OCI-LY3 (cell line): ENCODE measurements at regions not wholly inside any gene's neighbourhood (a gene's known extent, or its start where the extent isn't known, plus 50 kb on each side); places are given as distances from the start of the nearest gene placed in this dataset.

Experiments used
- H2AFZ ChIP-seq: fragments of 200-600, 300-600 bp; shearing (Covaris generic); 2 replicates; pipeline ENCODE4 v1.6.0; 2014; ENCODE audit warnings: antibody characterized with exemption, low read depth, low read length
- H3K27ac ChIP-seq: fragments of 200-600, 300-600 bp; sonication (generic); 2 replicates; pipeline ENCODE4 v1.5.1; 2014; ENCODE audit warnings: mild to moderate bottlenecking, low read length, moderate library complexity, mixed read lengths
- H3K27me3 ChIP-seq: fragments of 200-600, 300-600 bp; sonication (generic); 2 replicates; pipeline ENCODE4 v1.6.1; 2014; ENCODE audit warnings: low read depth, low read length, mixed read lengths
- H3K36me3 ChIP-seq: fragments of 200-600, 300-600 bp; sonication (generic); replicated peaks from 2 replicates; pipeline ENCODE3; 2014; ENCODE audit warnings: low read depth, low read length, mixed read lengths
- H3K4me1 ChIP-seq: fragments of 300-600, 200-600 bp; sonication (generic); 2 replicates; pipeline ENCODE4 v1.6.1; 2014; ENCODE audit warnings: low read length, mixed read lengths
- H3K4me2 ChIP-seq: fragments of 200-600, 300-600 bp; sonication (generic); 2 replicates; pipeline ENCODE4 v1.6.1; 2014; ENCODE audit warnings: low read length, mixed read lengths
- H3K4me3 ChIP-seq: fragments of 300-600, 200-600 bp; sonication (generic); 2 replicates; pipeline ENCODE4 v1.5.1; 2014; ENCODE audit warnings: antibody characterized with exemption, mild to moderate bottlenecking, low read length, moderate library complexity
- H3K79me2 ChIP-seq: fragments of 300-600, 200-600 bp; shearing (Covaris generic); 2 replicates; pipeline ENCODE4 v1.6.1; 2014; ENCODE audit warnings: mild to moderate bottlenecking, low read length, mixed read lengths
- H3K9ac ChIP-seq: fragments of 300-600, 200-600 bp; shearing (Covaris generic); 2 replicates; pipeline ENCODE4 v1.6.0; 2014; ENCODE audit warnings: mild to moderate bottlenecking, low read length, moderate library complexity
- H3K9me3 ChIP-seq: fragments of 200-600, 300-600 bp; shearing (Covaris generic); 2 replicates; pipeline ENCODE4 v1.6.1; 2014; ENCODE audit warnings: low read length, mixed read lengths; ENCODE audit not compliant: insufficient read depth
- H4K20me1 ChIP-seq: fragments of 200-600, 300-600 bp; sonication (generic); 2 replicates; pipeline ENCODE4 v1.6.1; 2016; ENCODE audit warnings: low read length, mixed read lengths; ENCODE audit not compliant: insufficient read depth
- EZH2phosphoT487 ChIP-seq: fragments of 200-600 bp; shearing (Covaris generic); IDR thresholded peaks from 2 replicates; pipeline ENCODE4 v1.6.1; 2018; ENCODE audit warnings: antibody characterized with exemption, mixed run types, low read depth
- TF ChIP-seq, protein P1 (sequence below): fragments of 200-600, 300-600 bp; sonication (generic); IDR thresholded peaks from 2 replicates; pipeline ENCODE4 v1.5.1; 2014; ENCODE audit warnings: antibody characterized with exemption, low read length, low read depth

GRCh38 chr3:71872256-71872655 is 87.3 kb upstream of the PROK2 start:
- peaks cover 19% of the 10 kb centered on the region for H4K20me1 ChIP-seq
- no peak overlapping the region for H3K4me2 ChIP-seq
- H3K9ac ChIP-seq = no peak overlapping the region
- peaks cover 89% of the 10 kb centered on the region for H3K27me3 ChIP-seq
- H3K27ac ChIP-seq = no peak overlapping the region
- H2AFZ ChIP-seq = no peak overlapping the region
- peaks cover 7% of the 10 kb centered on the region for H3K4me1 ChIP-seq
- H3K36me3 ChIP-seq = no peaks in the 10 kb centered on the region
- H3K4me3 ChIP-seq = no peak overlapping the region
- no peaks in the 10 kb centered on the region for H3K9me3 ChIP-seq
- H3K79me2 ChIP-seq = no peaks in the 10 kb centered on the region
- TF ChIP-seq EZH2phosphoT487 = no peak

DNA sequence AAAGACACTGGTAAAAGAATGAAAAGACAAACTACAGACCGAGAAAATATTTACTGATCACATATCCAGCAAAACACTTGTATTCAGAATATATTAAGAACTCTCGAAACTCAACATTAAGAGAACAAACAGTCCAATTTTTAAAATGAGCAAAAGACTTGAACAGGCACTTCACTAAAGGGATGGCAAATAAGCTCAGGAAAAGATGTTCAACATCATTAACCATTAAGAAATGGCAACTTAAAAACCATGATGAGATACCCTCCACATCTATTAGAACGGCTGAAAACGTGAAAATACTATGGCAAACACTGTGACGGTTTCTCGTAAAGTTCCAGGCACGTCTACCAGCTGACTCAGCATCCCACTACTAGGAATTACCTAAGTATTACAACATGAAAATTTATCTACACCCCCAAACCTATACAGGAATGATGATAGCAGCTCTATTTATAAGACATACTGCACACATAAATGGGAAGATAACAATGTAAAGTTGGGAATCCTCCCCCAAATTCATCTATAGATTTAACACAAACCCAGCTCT is 86.1 kb upstream of the PROK2 start:
- no peak overlapping the region for H3K9ac ChIP-seq
- H4K20me1 ChIP-seq = peaks cover 13% of the 10 kb centered on the region
- H3K27ac ChIP-seq = no peak overlapping the region
- H3K79me2 ChIP-seq = no peaks in the 10 kb centered on the region
- peaks cover 86% of the 10 kb centered on the region for H3K27me3 ChIP-seq
- H3K4me3 ChIP-seq = no peak overlapping the region
- H3K36me3 ChIP-seq = no peaks in the 10 kb centered on the region
- H2AFZ ChIP-seq = no peak overlapping the region
- no peak overlapping the region for H3K4me2 ChIP-seq
- TF ChIP-seq EZH2phosphoT487 = no peak
- TF ChIP-seq, protein P1, sequence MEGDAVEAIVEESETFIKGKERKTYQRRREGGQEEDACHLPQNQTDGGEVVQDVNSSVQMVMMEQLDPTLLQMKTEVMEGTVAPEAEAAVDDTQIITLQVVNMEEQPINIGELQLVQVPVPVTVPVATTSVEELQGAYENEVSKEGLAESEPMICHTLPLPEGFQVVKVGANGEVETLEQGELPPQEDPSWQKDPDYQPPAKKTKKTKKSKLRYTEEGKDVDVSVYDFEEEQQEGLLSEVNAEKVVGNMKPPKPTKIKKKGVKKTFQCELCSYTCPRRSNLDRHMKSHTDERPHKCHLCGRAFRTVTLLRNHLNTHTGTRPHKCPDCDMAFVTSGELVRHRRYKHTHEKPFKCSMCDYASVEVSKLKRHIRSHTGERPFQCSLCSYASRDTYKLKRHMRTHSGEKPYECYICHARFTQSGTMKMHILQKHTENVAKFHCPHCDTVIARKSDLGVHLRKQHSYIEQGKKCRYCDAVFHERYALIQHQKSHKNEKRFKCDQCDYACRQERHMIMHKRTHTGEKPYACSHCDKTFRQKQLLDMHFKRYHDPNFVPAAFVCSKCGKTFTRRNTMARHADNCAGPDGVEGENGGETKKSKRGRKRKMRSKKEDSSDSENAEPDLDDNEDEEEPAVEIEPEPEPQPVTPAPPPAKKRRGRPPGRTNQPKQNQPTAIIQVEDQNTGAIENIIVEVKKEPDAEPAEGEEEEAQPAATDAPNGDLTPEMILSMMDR = no peak
- H3K4me1 ChIP-seq = peaks cover 7% of the 10 kb centered on the region
- H3K9me3 ChIP-seq = no peaks in the 10 kb centered on the region

DNA sequence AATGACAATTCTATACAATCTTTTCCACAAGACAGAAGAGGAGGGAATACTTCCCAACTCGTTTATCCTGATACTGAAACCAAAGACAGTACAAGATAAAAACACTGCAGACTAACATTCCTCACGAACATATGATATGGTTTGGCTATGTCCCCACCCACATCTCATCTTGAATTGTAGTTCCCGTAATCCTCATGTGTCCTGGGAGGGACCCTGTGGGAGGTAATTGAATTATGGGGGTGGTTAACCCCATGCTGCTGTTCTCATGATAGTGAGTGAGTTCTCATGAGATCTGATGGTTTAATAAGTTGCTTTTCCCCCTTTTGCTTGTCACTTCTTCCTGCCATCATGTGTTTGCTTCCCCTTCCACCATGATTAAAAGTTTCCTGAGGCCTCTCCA is 83.9 kb upstream of the PROK2 start:
- Histone ChIP-seq H3K9me3 (no peaks in the 10 kb centered on the region), H4K20me1 (no peaks in the 10 kb centered on the region), H3K4me3 (no peak overlapping the region), H3K27ac (no peak overlapping the region), H3K79me2 (no peaks in the 10 kb centered on the region), H3K36me3 (no peaks in the 10 kb centered on the region), H3K4me1 (no peaks in the 10 kb centered on the region), H3K27me3 (peaks cover 91% of the 10 kb centered on the region), H3K9ac (no peak overlapping the region), H3K4me2 (no peak overlapping the region), H2AFZ (no peak overlapping the region)
- TF ChIP-seq, protein P1 = no peak
- no peak for TF ChIP-seq EZH2phosphoT487

DNA sequence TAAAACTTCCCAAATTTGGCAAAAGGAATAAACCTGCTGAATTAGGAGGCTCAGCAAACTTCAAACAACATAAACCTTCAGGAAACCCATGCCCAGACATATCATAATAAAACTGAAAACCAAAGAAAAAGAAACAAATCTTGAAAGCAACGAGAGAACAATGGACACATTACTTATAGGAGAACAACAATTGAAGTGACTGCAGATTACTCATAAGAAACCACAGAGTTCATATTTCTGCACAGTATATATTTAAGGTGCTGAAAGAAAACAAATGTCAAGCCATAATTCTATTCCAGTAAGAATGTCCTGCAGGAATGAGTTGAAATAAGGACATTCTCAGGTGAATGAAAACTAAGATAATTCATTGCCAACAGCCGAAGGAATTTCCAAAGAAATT is 80.8 kb upstream of the PROK2 start:
- no peak overlapping the region for H2AFZ ChIP-seq
- H3K9ac ChIP-seq = no peak overlapping the region
- no peak overlapping the region for H3K27ac ChIP-seq
- H3K36me3 ChIP-seq = no peaks in the 10 kb centered on the region
- H4K20me1 ChIP-seq = no peaks in the 10 kb centered on the region
- H3K4me2 ChIP-seq = no peak overlapping the region
- TF ChIP-seq EZH2phosphoT487 = no peak
- TF ChIP-seq, protein P1 = no peak
- H3K27me3 ChIP-seq = peaks cover 94% of the 10 kb centered on the region
- H3K79me2 ChIP-seq = no peaks in the 10 kb centered on the region
- no peaks in the 10 kb centered on the region for H3K4me1 ChIP-seq
- no peaks in the 10 kb centered on the region for H3K9me3 ChIP-seq
- no peak overlapping the region for H3K4me3 ChIP-seq
